ENCODE measurements at regions not wholly inside any gene's neighbourhood (a gene's known extent, or its start where the extent isn't known, plus 50 kb on each side); places are given as distances from the start of the nearest gene placed in this dataset.

- TF ChIP-seq POLR2A (IDR thresholded peaks at IDR 0.05): no peak
- TF ChIP-seq CTCF (IDR thresholded peaks at IDR 0.05): no peak
These were observed 118.7 kb upstream of the RUNX3 start for GRCh38 chr1:25048728-25049127.
